Adipocyte (in vitro differentiated cells): ENCODE measurements at regions not wholly inside any gene's neighbourhood (a gene's known extent, or its start where the extent isn't known, plus 50 kb on each side); places are given as distances from the start of the nearest gene placed in this dataset.

Source experiments
- DNase-seq: peaks from one replicate; pipeline ENCODE4 v3.0.0-alpha.2; 2015; ENCODE audit warnings: low read depth
- H3K27me3 ChIP-seq: replicated peaks from 2 replicates; pipeline ENCODE4 v1.7.0; 2013; ENCODE audit warnings: mild to moderate bottlenecking, low read length, moderate library complexity; ENCODE audit not compliant: control insufficient read depth, insufficient read depth
- H3K36me3 ChIP-seq: 2 replicates; pipeline ENCODE4 v1.7.0; 2013; ENCODE audit warnings: low read length, mild to moderate bottlenecking, moderate library complexity; ENCODE audit not compliant: control insufficient read depth, insufficient read depth, severe bottlenecking
- H3K4me1 ChIP-seq: 2 replicates; pipeline ENCODE4 v1.7.0; 2013; ENCODE audit warnings: mild to moderate bottlenecking, low read length, moderate library complexity; ENCODE audit not compliant: control insufficient read depth, insufficient read depth
- H3K4me3 ChIP-seq: 2 replicates; pipeline ENCODE4 v1.7.0; 2013; ENCODE audit warnings: mild to moderate bottlenecking, low read length, moderate library complexity
- H3K9ac ChIP-seq: 2 replicates; pipeline ENCODE4 v1.7.0; 2013; ENCODE audit warnings: mild to moderate bottlenecking, low read length, moderate library complexity
- H3K9me3 ChIP-seq: 2 replicates; pipeline ENCODE4 v1.7.0; 2013; ENCODE audit warnings: mild to moderate bottlenecking, low read length, moderate library complexity; ENCODE audit not compliant: control insufficient read depth

- H3K4me1 ChIP-seq = no peaks in the 10 kb centered on the region
- no peak for DNase-seq
- H3K27me3 ChIP-seq = no peaks in the 10 kb centered on the region
- H3K9me3 ChIP-seq = peaks cover 53% of the 10 kb centered on the region
- H3K9ac ChIP-seq = no peak overlapping the region
- no peak overlapping the region for H3K4me3 ChIP-seq
- H3K36me3 ChIP-seq = no peaks in the 10 kb centered on the region
These were observed 238.3 kb downstream of the MATN1 start for GRCh38 chr1:30485072-30485471.

GRCh38 chr1:30484668-30485067 is 238.7 kb downstream of the MATN1 start:
- Histone ChIP-seq H3K9ac (no peak overlapping the region), H3K4me1 (no peaks in the 10 kb centered on the region), H3K9me3 (peaks cover 56% of the 10 kb centered on the region), H3K36me3 (no peaks in the 10 kb centered on the region), H3K27me3 (no peaks in the 10 kb centered on the region), H3K4me3 (no peak overlapping the region)
- DNase-seq = no peak

- peaks cover 8% of the 10 kb centered on the region for H3K27me3 ChIP-seq
- no peaks in the 10 kb centered on the region for H3K4me1 ChIP-seq
- H3K9ac ChIP-seq = no peak overlapping the region
- H3K9me3 ChIP-seq = peaks cover 48% of the 10 kb centered on the region
- no peak overlapping the region for H3K4me3 ChIP-seq
- H3K36me3 ChIP-seq = no peaks in the 10 kb centered on the region
- DNase-seq = no peak
These were observed 243.8 kb downstream of the MATN1 start for GRCh38 chr1:30479575-30479974.

- no peaks in the 10 kb centered on the region for H3K4me1 ChIP-seq
- H3K27me3 ChIP-seq = peaks cover 8% of the 10 kb centered on the region
- no peak overlapping the region for H3K9ac ChIP-seq
- peaks cover 43% of the 10 kb centered on the region for H3K9me3 ChIP-seq
- no peak overlapping the region for H3K4me3 ChIP-seq
- H3K36me3 ChIP-seq = no peaks in the 10 kb centered on the region
- DNase-seq = no peak
These were observed 244.4 kb downstream of the MATN1 start for GRCh38 chr1:30478799-30479563.

GRCh38 chr1:30478283-30478682 is 245.1 kb downstream of the MATN1 start:
- H3K27me3 ChIP-seq = peaks cover 13% of the 10 kb centered on the region
- no peaks in the 10 kb centered on the region for H3K36me3 ChIP-seq
- no peak overlapping the region for H3K4me3 ChIP-seq
- no peak overlapping the region for H3K9ac ChIP-seq
- no peak for DNase-seq
- H3K9me3 ChIP-seq = peaks cover 36% of the 10 kb centered on the region
- no peaks in the 10 kb centered on the region for H3K4me1 ChIP-seq

GRCh38 chr1:30477588-30477987 is 245.8 kb downstream of the MATN1 start:
- no peaks in the 10 kb centered on the region for H3K36me3 ChIP-seq
- H3K4me3 ChIP-seq = no peak overlapping the region
- DNase-seq = no peak
- H3K4me1 ChIP-seq = no peaks in the 10 kb centered on the region
- H3K9ac ChIP-seq = no peak overlapping the region
- peaks cover 19% of the 10 kb centered on the region for H3K27me3 ChIP-seq
- peaks cover 29% of the 10 kb centered on the region for H3K9me3 ChIP-seq

GRCh38 chr1:30476911-30477459 is 246.4 kb downstream of the MATN1 start:
- no peak for DNase-seq
- Histone ChIP-seq H3K9ac (no peak overlapping the region), H3K4me1 (no peaks in the 10 kb centered on the region), H3K36me3 (no peaks in the 10 kb centered on the region), H3K9me3 (peaks cover 23% of the 10 kb centered on the region), H3K27me3 (peaks cover 21% of the 10 kb centered on the region), H3K4me3 (no peak overlapping the region)

- Histone ChIP-seq H3K4me3 (no peak overlapping the region), H3K4me1 (no peaks in the 10 kb centered on the region), H3K36me3 (no peaks in the 10 kb centered on the region), H3K9me3 (peaks cover 18% of the 10 kb centered on the region), H3K9ac (no peak overlapping the region), H3K27me3 (peaks cover 21% of the 10 kb centered on the region)
- DNase-seq = no peak
These were observed 246.9 kb downstream of the MATN1 start for GRCh38 chr1:30476476-30476875.

- peaks cover 13% of the 10 kb centered on the region for H3K9me3 ChIP-seq
- no peak overlapping the region for H3K9ac ChIP-seq
- H3K27me3 ChIP-seq = peaks cover 21% of the 10 kb centered on the region
- H3K4me1 ChIP-seq = no peaks in the 10 kb centered on the region
- no peaks in the 10 kb centered on the region for H3K36me3 ChIP-seq
- no peak for DNase-seq
- no peak overlapping the region for H3K4me3 ChIP-seq
These were observed 247.4 kb downstream of the MATN1 start for GRCh38 chr1:30475966-30476365.

GRCh38 chr1:30475201-30475600 is 248.2 kb downstream of the MATN1 start:
- Histone ChIP-seq H3K9me3 (peaks cover 5% of the 10 kb centered on the region), H3K4me3 (no peak overlapping the region), H3K9ac (no peak overlapping the region), H3K4me1 (no peaks in the 10 kb centered on the region), H3K36me3 (no peaks in the 10 kb centered on the region), H3K27me3 (peaks cover 21% of the 10 kb centered on the region)
- no peak for DNase-seq

- no peaks in the 10 kb centered on the region for H3K4me1 ChIP-seq
- H3K9ac ChIP-seq = no peak overlapping the region
- no peaks in the 10 kb centered on the region for H3K36me3 ChIP-seq
- H3K4me3 ChIP-seq = no peak overlapping the region
- peaks cover 1% of the 10 kb centered on the region for H3K9me3 ChIP-seq
- H3K27me3 ChIP-seq = peaks cover 21% of the 10 kb centered on the region
- DNase-seq = no peak
These were observed 248.6 kb downstream of the MATN1 start for GRCh38 chr1:30474818-30475200.
